Dermis microvascular lymphatic vessel endothelial cell (primary cell): ENCODE measurements at regions not wholly inside any gene's neighbourhood (a gene's known extent, or its start where the extent isn't known, plus 50 kb on each side); places are given as distances from the start of the nearest gene placed in this dataset.

Experiments used
- DNase-seq, 2 donors: peaks; one replicate each; pipeline versions ENCODE4 v3.0.0 to v3.0.0-alpha.2; 2010; ENCODE audit warnings: low read depth in 2 of 2

DNA sequence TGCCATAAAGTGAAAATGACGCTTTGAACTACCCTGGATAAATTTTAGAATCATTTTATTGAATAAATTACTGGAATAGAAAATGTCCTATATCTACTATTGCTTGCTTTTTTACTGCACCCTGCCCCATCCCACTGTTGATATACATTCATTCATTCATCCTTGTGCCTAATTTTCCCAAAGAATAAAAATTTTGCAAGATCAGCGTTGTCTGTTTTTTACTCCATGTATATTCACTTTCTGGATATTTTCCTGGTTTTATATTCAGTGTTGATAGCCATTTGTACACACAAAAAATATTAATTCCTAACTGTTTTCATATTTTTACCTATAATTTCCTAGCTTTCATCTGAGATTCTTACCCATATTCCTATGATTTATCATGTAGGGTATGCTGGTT, 262.9 kb upstream of the MAGI2 start:
- DNase-seq, result no peak

DNA sequence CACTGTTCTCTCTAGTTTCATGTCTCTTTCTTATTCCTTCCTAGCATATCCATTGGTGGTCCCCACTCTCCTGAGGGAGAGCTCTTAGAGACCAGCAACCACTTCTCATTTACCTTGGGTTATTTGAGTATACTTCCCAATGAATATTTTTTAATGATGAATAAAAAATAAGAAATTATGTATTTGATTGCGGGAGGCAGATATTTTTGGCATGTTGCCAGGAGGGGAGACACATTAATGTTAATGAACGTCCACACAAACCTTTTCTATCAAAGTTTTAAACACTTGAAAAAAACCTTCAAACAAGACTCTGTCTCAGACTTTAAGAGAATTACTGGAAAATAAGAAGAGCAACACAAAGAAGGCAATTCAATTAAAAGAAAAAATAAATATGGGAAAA, 260.6 kb upstream of the MAGI2 start:
- DNase-seq, result no peak

GRCh38 chr7:79713276-79713675, 259.8 kb upstream of the MAGI2 start:
- no peak for DNase-seq

DNA sequence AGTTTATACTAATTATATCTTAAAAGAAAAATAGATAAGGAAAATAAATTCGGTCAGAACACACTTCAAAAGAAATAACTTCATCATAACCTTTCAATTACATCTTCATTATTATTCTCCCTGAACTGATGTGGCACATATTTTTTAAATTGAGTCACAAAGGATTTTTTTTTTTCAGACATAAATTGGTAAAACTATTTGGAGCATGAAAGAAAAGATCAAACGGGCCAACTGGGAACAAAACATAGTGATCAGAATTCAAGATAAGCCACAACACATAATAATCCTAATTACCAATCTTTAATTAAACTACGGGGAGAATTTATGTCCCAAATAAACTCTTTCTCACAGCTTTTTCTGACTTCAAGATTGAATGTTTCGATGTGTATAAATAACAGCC, 258.2 kb upstream of the MAGI2 start:
- no peak for DNase-seq

DNA sequence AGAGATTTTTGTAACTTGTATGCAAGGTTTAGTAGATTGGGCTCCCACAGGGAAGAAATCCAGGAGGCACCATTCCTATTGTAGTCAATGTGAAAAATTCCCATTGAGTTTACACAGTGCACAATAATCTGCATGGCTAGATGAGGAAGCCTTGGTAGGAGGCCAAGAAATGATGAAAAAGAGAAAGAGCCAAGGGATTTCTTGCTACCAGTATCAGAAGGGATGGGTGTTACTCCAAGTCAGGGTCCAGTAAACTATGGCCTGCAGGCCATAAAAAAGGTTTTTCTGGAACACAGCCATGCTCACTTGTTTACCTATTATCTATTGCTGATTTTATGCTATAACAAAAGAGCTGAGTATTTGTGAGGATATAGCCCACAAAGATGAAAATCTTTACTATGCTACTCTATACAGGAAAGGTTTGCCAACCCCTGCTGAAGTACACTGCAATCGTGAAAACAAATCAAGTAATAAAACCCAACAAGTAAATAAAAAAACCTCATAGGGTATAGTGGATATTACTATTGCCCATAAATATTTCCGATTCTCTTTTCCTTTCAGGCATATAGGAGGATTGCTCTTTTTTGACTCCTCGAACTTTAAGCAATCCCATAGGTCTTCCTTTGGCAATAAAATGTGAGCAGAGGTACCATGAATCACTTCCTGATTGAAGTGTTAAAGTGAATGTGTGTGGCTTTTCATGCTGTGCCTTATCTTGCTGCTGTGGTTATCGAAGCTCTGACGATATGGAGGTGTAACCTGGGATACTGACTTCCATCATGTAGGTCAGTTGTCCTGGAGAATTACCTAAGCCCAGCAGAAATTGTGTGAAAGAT, 256.3 kb upstream of the MAGI2 start:
- no peak for DNase-seq

GRCh38 chr7:79702116-79702515, 248.6 kb upstream of the MAGI2 start:
- no peak for DNase-seq

DNA sequence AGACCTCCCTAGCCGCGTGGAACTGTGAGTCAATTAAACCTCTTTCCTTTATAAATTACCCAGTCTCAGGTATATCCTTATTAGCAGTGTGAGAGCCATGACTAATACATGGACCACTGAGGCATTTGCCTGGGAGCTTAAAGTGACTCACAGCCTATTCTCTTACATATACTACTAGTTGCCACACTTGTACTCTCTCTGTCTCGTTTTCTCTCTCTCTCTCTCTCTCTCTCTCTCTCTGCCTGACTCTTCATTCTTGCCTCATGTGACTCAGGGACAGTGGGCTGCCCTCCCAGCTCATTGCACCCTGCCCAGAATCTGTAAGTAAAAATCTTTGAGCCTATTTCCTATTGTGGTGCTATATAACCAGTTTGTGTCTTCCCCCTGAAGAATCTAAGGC, 238.5 kb upstream of the MAGI2 start:
- DNase-seq, result no peak

- no peak for DNase-seq
Measured at GRCh38 chr7:79691074-79691473, 237.6 kb upstream of the MAGI2 start.

- no peak for DNase-seq
Measured at GRCh38 chr7:79684384-79684783, 230.9 kb upstream of the MAGI2 start.

GRCh38 chr7:79683916-79684315, 230.4 kb upstream of the MAGI2 start:
- DNase-seq, result no peak

- no peak for DNase-seq
Measured at GRCh38 chr7:79683185-79683890, 229.9 kb upstream of the MAGI2 start.

- DNase-seq, result no peak
Measured at GRCh38 chr7:79681454-79681853, 228.0 kb upstream of the MAGI2 start.

DNA sequence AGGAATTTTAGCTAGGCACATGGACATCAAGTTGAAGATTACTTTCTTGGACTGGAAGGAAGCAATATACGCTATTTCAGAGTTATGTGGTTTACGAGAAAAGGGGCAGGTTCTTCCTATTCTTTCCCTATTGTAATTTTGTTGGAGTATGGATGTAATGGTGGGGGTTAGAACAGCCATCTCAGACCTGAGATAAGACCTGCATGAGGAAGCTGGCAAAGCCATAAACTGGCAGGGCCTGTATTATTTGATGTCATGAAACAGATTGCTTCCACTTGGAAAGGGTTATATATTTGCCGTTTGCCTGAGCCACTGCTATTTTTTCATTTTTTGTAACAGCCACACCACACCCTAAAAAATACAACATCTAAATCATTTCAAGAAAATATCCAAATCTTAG, 220.5 kb upstream of the MAGI2 start:
- DNase-seq, result no peak

DNA sequence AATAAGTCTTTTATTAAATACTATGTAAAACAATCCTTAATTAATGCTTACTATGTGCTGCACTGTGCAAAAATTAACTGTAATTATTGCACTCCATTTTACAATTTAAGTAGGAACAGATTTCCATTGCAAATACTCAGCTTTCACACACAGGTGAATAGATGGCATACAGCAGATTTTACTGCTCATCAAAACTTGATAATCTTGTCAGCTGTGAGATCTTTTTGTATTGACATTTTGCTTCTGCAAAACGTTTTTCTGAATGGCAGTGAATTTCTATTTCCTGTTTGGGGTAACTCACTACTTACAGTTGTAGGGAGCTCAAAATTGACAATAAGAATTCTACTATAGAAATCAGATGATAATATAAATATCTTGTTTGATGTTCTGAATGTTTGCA, 220.0 kb upstream of the MAGI2 start:
- no peak for DNase-seq

DNA sequence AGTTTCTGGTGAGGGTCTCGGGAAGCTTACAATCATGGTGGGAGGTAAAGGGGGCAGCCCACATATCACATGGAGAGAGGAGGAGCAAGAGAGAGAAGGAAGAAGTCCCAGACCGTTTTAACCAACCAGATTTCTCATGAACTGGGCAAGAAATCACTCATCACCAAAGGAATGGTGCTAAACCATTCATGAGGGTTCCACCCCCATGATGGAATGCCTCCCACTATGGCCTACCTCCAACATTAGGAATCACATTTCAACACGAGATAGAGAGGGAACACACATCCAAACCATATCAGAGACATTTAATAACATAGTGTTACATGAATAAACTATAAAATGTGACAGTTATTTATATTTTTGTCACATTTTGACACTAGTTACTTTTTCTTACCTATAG, 214.8 kb upstream of the MAGI2 start:
- no peak for DNase-seq

DNA sequence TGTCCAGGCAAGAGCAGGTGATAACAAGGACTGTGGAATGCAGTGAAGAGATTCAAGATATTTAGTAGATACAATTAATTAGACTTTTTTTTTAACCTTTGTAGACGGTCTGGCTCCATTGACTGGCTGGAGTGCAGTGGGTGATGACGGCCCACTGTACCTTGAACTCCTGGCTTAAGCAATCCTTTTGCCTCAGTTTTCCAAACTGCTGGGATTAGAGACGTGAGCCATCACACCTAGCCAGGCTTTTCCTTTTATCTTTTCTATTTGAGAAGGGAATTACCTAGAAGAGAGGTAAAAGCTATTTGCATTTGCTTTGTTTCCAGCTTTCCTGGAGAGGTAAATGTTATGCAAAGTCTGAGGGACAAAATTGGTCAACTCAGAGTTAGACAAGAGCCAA, 213.0 kb upstream of the MAGI2 start:
- no peak for DNase-seq

GRCh38 chr7:79664884-79665676, 211.6 kb upstream of the MAGI2 start:
- no peak for DNase-seq

GRCh38 chr7:79658304-79658703, 204.8 kb upstream of the MAGI2 start:
- no peak for DNase-seq

DNA sequence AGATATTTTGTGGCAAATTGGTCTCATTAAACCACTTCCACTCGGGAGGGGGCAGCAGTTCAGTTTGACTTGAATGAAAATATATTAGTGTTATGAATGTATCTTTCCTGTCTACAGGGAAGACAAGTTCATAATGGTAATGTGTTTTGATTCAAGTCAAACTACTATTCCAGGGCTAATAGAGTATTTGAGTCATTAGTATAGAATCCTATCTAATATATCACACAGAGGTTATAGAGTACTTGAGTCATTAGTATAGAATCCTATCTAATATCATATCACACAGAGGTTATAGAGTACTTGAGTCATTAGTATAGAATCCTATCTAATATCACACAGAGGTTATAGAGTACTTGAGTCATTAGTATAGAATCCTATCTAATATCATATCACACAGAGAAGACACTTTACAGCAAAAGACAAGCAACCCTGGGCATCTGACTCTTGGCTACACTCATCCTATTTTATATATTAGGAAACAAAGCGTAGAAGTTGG, 199.7 kb upstream of the MAGI2 start:
- DNase-seq, result no peak

DNA sequence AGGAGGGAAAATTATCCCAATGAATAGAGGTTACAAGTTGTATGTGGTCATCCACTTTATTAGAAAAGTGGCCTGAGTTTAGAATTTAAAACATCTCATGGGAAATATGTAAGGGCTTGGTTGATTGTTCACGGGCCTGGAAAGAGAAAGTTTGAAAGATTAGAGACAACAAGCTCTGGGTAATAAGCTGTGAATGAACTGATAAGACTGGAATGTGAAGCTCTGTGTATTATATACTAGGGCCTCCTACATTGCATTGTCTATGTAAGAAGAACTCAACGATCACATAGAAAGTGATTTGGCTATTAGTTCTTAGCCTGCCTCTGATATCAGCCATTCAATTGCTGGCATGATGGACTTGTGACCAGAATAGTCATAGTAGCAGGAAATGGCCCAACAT, 199.2 kb upstream of the MAGI2 start:
- no peak for DNase-seq

DNA sequence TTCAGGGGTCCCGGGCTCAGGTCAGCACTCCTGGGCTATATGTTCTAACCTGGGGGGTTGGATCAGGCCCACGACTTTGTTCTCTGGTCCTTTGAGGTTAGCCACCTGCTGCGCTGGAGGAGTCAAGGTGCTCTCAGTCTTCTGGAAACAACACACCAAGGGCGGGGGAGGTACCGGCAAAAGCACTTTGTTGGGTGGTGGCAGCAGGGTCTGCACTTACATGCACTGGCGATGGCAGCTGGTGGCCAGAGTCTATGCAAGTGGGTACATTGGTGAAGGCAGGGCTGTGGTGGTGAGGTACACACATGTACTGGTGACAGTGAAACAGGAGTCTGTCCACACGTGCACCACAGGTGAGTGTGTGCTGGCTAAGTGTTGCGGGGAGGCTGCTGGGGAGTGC, 194.2 kb upstream of the MAGI2 start:
- DNase-seq, result no peak

GRCh38 chr7:79646278-79646677, 192.8 kb upstream of the MAGI2 start:
- DNase-seq, result no peak
